Duodenal mucosa (tissue), 2 donors: ENCODE measurements at regions not wholly inside any gene's neighbourhood (a gene's known extent, or its start where the extent isn't known, plus 50 kb on each side); places are given as distances from the start of the nearest gene placed in this dataset.

Experiments used
- H3K27ac ChIP-seq: one replicate; pipeline ENCODE4 v1.7.0; 2013; ENCODE audit warnings: low read depth, low read length
- H3K27me3 ChIP-seq, 2 donors: one replicate each; pipeline ENCODE4 v1.7.0; 2013; ENCODE audit warnings: low read length in 2 of 2, control low read depth in 1 of 2; ENCODE audit not compliant: insufficient read depth in 2 of 2, control insufficient read depth in 1 of 2
- H3K36me3 ChIP-seq, 2 donors: one replicate each; pipeline ENCODE4 v1.7.0; 2013; ENCODE audit warnings: low read length in 2 of 2, control low read depth in 1 of 2; ENCODE audit not compliant: insufficient read depth in 2 of 2, control insufficient read depth in 1 of 2
- H3K4me1 ChIP-seq, 2 donors: one replicate each; pipeline ENCODE4 v1.7.0; 2013; ENCODE audit warnings: low read length in 2 of 2, control low read depth in 1 of 2; ENCODE audit not compliant: insufficient read depth in 2 of 2, control insufficient read depth in 1 of 2
- H3K4me3 ChIP-seq, 2 donors: one replicate each; pipeline ENCODE4 v1.7.0; 2013; ENCODE audit warnings: low read length in 2 of 2, low read depth in 1 of 2
- H3K9ac ChIP-seq, 2 donors: one replicate each; pipeline ENCODE4 v1.7.0; 2013; ENCODE audit warnings: low read length in 2 of 2, low read depth in 1 of 2
- H3K9me3 ChIP-seq, 2 donors: one replicate each; pipeline ENCODE4 v1.7.0; 2013; ENCODE audit warnings: low read length in 2 of 2, control low read depth in 1 of 2; ENCODE audit not compliant: control insufficient read depth in 1 of 2

DNA sequence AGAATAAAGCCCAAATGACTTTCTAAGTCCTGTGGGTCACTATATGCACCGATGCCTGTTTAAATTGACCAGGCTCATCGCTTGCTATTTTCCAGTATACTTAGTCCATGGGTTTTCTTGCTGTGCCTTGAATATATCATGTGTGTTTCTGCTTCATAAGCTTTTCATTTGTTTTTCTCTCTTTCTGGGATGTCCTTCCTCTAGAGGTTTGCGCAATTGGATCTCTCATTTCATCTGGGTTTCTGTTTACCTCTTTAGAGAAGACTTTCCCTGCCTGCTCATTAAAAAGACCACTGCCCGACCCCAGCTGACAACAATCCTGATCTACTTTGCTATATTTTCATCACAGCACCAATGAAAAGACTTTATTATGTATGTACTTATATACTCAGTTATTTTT lies 150.9 kb upstream of the CYRIA start:
- Histone ChIP-seq H3K9me3 (no peaks in the 10 kb centered on the region), H3K27ac (no peak overlapping the region)

DNA sequence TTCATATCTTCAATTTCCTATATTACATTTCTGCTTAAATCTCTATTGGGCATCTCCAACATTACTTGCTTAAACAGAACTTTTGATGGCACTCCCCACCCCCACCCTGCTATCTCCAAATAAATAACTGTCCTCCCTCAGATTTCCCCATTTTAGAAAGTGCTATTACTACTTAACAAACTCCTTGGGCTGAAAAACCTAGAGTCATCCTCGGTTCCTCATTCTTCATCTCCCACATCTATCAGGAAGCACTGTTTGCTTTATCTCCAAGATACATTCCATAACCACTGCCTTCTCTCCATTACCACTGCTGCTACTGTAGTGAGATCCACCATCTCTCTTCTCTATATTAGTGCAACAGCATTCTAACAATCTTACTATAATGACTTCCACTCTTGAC lies 150.4 kb upstream of the CYRIA start:
- Histone ChIP-seq H3K36me3 (no peaks in the 10 kb centered on the region), H3K4me3 (no peak overlapping the region), H3K4me1 (no peaks in the 10 kb centered on the region), H3K9ac (no peak overlapping the region), H3K27ac (no peak overlapping the region), H3K9me3 (no peaks in the 10 kb centered on the region), H3K27me3 (no peaks in the 10 kb centered on the region)

More for the DNA sequence above, 150.9 kb upstream of the CYRIA start:
- no peaks in the 10 kb centered on the region for H3K4me1 ChIP-seq
- no peak overlapping the region for H3K9ac ChIP-seq
- no peak overlapping the region for H3K4me3 ChIP-seq
- no peaks in the 10 kb centered on the region for H3K27me3 ChIP-seq
- no peaks in the 10 kb centered on the region for H3K36me3 ChIP-seq

DNA sequence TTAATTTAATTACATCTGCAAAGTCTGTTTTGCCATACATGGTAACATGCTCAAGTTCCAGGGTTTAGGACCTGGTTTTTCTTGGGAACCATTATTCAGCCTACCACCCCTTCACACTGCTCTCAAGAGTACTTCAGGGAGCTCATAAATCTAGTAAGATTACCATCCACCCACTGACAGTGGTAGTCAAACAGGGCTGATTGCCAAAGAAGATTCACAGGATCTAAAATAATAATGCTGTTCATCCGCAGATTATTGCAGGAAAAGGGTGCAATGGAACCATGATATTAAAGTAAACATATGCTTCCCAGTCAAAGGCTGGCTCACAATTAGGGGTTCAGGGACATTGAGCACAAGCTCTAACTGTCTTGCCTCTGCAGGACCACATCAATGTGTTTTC lies 148.0 kb upstream of the CYRIA start:
- H3K4me1 ChIP-seq: no peaks in the 10 kb centered on the region
- H3K9me3 ChIP-seq: no peaks in the 10 kb centered on the region
- H3K36me3 ChIP-seq: no peaks in the 10 kb centered on the region
- no peak overlapping the region for H3K4me3 ChIP-seq
- no peaks in the 10 kb centered on the region for H3K27me3 ChIP-seq
- H3K27ac ChIP-seq: no peak overlapping the region
- no peak overlapping the region for H3K9ac ChIP-seq

DNA sequence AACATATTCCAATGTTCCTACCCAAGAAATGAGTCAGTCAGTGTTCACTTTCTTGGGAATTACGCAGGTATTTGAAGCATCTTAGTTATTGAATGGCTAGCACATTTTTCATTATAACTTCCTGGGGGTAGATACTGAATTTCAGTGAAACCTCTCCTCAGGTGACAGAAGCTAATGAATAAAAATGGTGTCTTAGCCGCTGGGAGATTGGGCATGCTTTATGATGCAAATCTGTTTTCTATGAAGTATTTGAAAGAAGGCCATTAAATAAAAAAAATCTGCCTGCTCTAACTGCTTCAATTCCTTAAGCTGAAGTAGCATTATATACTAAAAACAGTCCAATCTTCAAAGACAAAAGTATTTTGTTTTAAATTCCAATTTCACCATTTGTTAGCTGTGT lies 132.8 kb upstream of the CYRIA start:
- H3K9ac ChIP-seq: no peak overlapping the region
- H3K36me3 ChIP-seq: no peaks in the 10 kb centered on the region
- no peaks in the 10 kb centered on the region for H3K9me3 ChIP-seq
- no peaks in the 10 kb centered on the region for H3K27me3 ChIP-seq
- no peak overlapping the region for H3K4me3 ChIP-seq
- H3K27ac ChIP-seq: no peak overlapping the region
- H3K4me1 ChIP-seq: no peaks in the 10 kb centered on the region

DNA sequence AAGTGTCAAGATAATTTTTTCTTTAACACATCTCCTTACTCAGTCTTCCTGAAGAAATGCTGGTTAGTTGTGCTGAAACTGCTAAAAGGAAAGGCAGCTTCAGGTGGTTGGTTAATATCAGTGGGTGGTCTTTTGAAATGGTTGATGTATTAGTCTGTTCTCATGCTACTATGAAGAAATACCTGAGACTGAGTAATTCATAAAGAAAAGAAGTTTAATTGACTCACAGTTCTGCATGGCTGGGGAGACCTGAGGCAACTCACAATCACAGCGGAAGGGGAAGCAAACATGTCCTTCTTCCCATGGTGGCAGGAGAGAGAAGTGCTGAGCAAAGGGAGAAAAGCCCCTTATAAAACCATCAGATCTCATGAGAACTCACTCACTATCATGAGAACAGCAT lies 125.9 kb upstream of the CYRIA start:
- no peaks in the 10 kb centered on the region for H3K4me1 ChIP-seq
- no peaks in the 10 kb centered on the region for H3K27me3 ChIP-seq
- H3K9me3 ChIP-seq: no peaks in the 10 kb centered on the region
- H3K4me3 ChIP-seq: no peak overlapping the region
- no peaks in the 10 kb centered on the region for H3K36me3 ChIP-seq
- H3K9ac ChIP-seq: no peak overlapping the region
- no peak overlapping the region for H3K27ac ChIP-seq

DNA sequence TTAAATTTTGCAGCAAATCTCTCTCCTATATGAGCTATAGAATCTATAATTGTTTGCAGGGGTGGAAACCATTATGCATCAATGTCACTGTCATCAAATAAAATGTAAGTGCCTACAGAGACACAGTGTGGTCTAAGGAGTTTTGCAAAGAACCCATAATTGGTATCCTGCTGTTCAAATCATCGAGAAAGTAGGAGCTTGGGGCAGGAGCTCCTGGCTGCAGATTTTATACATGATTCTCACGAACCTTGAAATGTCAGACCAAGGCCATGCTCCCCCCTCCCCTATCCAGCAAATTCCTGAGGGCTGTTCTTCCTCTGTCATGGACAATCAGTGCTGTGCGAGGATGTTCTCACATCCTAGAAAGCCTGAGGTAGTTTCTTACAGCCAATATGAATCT lies 119.5 kb upstream of the CYRIA start:
- H3K9ac ChIP-seq: no peak overlapping the region

DNA sequence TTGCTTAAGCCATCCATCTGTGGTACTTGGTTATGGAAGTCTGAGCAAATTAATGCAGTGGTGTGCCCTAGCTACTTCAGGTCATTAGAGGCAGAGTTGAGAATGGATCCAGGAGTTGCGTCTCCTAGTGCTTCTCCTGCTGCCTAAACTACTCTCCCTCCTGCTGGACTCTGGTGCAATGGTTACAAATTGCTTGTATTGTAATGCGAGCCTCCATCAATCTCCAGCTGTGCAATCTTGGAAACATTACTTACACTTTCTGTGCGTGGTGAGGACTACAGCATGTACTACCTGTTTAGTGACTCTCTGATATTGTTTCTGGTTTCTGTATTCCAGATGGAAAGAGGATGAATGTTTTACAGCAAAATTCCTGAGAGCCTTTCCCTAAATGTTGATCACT lies 119.0 kb upstream of the CYRIA start:
- Histone ChIP-seq H3K4me3 (no peak overlapping the region), H3K9ac (no peak overlapping the region), H3K27me3 (no peaks in the 10 kb centered on the region), H3K4me1 (no peaks in the 10 kb centered on the region), H3K27ac (no peak overlapping the region), H3K36me3 (no peaks in the 10 kb centered on the region), H3K9me3 (no peaks in the 10 kb centered on the region)

More for the DNA sequence above, 119.5 kb upstream of the CYRIA start:
- H3K27ac ChIP-seq: no peak overlapping the region
- H3K4me3 ChIP-seq: no peak overlapping the region
- H3K36me3 ChIP-seq: no peaks in the 10 kb centered on the region
- H3K9me3 ChIP-seq: no peaks in the 10 kb centered on the region
- no peaks in the 10 kb centered on the region for H3K4me1 ChIP-seq
- no peaks in the 10 kb centered on the region for H3K27me3 ChIP-seq

DNA sequence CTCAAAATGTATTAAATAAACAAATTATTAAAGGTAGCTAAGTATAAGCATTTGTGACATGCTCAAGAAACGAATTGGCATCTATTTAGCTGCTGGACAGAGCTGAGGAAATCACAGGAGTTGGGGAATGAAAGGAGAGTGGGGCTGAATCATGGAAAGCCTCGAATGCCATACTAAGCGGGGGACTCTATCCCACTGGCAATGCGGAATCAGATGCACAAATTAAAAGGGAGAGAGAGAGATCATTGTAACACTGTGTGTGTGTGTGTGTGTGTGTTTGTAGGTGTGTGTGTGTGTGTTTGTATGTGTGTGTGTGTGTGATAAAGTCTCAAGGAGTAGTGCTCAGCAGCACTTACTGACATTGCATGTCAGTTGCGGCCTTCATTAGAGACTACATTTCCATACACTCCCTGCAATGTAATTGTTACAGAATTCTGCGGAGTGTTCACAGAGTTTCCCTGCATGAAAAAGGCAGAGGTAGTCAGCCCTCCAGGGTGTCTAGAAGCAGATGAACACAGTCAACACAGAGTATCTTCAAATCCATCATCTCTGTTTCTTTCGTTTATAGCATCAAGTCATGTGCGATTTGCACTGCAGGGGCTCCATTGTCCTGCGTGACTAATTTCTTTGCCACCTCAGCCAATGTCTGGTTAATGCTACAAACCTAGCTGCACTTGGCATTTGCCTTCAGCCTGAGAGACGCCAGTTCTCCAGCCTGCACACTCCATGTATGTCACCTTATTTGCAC lies 111.7 kb upstream of the CYRIA start:
- Histone ChIP-seq H3K27me3 (no peaks in the 10 kb centered on the region), H3K4me3 (no peak overlapping the region), H3K4me1 (no peaks in the 10 kb centered on the region), H3K9me3 (no peaks in the 10 kb centered on the region), H3K9ac (no peak overlapping the region), H3K36me3 (no peaks in the 10 kb centered on the region), H3K27ac (no peak overlapping the region)

DNA sequence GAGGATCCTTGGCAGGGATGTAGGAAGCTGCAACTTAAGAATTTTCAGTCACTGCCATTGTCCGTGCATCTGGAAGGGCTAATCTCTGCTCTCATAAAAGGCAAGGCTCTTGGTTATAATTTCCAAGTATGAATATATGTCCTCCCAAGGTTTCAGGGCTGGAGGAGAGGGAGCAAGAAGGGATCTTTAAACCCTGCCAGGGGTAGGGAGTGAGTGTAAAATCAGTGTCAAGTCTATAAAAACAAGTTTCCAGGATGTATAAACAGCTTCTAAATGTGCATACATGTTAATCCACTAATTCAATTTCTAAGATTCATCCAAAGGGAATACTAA lies 110.2 kb upstream of the CYRIA start:
- Histone ChIP-seq H3K27ac (no peak overlapping the region), H3K4me1 (no peaks in the 10 kb centered on the region), H3K4me3 (no peak overlapping the region), H3K9me3 (no peaks in the 10 kb centered on the region), H3K27me3 (peaks cover 0 to 4% of the 10 kb centered on the region in 2 donors), H3K9ac (no peak overlapping the region), H3K36me3 (no peaks in the 10 kb centered on the region)

DNA sequence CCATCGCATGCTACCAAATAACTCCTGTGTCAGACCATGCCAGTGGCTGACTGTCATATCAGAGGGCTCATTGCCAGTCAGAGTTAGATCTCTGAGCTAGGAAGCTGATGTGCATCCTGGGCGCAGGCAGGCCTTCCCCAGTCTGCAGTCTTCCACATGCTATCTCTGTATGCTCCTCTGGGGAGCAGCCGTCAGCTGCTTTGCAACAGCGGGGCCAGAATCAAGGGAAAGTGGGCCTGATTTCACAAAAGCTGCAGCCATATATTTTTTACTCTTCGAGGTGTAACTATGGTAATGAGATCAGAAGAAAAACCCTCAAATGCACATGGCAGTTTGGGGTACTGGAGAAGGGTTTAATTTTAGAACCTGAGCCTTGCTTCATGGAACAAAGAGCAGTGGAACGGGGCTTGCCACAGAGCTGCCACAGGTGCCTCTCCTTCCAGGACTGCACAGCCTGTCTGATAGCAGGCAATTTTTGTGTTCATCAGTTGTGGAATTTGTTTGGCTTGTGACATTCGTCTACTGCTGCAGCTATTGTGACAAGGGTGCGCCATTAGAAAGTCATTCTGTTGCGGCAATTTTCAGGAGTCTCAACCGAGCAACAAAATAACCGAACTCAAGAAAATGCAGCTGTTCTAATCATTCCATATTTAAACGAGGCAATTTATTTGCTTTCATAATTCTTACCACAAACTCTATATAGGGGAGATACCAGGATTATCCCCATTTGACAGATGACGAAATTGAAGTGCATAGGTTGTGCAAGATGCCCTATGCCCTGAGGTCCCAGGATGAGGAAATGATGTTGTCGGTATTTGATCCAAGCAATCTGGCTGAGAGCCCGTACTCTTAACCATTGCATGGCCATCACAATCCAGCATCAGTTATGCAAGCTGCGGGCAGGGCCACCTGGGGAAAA lies 109.6 kb upstream of the CYRIA start:
- Histone ChIP-seq H3K4me1 (no peaks in the 10 kb centered on the region), H3K27ac (no peak overlapping the region), H3K9ac (no peak overlapping the region), H3K27me3 (peaks cover 0 to 4% of the 10 kb centered on the region in 2 donors), H3K4me3 (no peak overlapping the region), H3K36me3 (no peaks in the 10 kb centered on the region), H3K9me3 (no peaks in the 10 kb centered on the region)
